ENCODE measurements at regions not wholly inside any gene's neighbourhood (a gene's known extent, or its start where the extent isn't known, plus 50 kb on each side); places are given as distances from the start of the nearest gene placed in this dataset.

DNA sequence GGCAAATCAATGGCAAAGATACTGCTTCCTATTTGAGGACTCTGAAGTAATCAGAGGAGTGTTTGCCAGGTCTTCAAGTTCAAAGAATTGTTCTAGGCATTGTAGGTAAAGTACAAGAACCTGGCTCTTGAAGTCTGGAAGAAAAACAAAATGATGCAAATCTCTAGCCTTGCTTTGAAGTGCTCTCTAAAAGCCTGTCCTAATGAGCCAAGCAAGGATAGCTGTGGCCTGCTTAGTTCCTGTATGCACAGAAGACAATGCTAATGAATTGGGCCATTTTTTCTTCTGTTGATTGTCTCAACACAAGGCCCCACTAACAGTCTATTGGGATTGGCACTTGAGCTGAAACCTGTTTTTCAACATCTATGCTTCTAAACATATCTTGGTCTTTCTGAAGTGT lies 165.0 kb upstream of the POU3F2 start:
- TF ChIP-seq, protein P1, sequence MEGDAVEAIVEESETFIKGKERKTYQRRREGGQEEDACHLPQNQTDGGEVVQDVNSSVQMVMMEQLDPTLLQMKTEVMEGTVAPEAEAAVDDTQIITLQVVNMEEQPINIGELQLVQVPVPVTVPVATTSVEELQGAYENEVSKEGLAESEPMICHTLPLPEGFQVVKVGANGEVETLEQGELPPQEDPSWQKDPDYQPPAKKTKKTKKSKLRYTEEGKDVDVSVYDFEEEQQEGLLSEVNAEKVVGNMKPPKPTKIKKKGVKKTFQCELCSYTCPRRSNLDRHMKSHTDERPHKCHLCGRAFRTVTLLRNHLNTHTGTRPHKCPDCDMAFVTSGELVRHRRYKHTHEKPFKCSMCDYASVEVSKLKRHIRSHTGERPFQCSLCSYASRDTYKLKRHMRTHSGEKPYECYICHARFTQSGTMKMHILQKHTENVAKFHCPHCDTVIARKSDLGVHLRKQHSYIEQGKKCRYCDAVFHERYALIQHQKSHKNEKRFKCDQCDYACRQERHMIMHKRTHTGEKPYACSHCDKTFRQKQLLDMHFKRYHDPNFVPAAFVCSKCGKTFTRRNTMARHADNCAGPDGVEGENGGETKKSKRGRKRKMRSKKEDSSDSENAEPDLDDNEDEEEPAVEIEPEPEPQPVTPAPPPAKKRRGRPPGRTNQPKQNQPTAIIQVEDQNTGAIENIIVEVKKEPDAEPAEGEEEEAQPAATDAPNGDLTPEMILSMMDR (IDR thresholded peaks at IDR 0.05) = no peak
- TF ChIP-seq POLR2AphosphoS5 (IDR thresholded peaks at IDR 0.05) = no peak

All from sigmoid colon (tissue), 4 donors.